ENCODE measurements at regions not wholly inside any gene's neighbourhood (a gene's known extent, or its start where the extent isn't known, plus 50 kb on each side); places are given as distances from the start of the nearest gene placed in this dataset.
A peak's percentile ranks its signal among the peaks of the same experiment; 100 is the strongest.

DNA sequence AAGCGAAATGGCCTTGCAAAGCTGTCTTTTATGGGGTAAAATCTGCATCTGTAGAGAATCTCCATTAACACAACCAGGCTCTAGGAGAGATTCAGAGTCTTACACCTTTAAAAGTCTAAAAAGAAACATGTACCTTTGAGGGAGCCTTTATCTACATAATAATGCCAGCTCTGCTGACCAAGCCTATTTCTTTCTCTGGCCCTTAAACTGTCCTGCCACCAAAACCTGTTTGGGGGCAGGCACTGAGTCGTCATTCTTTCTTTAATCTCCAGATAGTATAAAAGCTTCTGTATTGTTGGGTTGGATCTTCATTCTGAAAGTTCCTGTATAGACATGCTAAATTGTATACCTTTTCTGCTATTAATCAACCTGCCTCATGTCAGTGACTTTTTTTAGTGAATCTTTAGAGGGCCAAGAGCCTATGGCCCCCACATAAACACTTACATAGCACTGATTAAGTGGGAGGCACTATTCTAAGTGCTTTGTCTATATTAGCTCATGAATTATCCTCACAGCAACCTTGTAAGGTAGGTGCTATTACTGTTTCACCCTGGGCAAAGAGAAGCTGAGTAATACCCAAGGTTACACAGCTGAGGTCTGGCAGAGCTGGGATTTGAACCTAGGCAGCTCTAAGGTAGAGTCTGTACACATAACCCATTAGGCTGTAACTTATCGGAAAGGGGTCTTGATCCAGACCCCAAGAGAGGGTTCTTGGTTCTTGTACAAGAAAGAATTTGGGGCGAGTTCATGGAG lies 232.3 kb upstream of the DTNBP1 start:
- no TSS peak for BruUV-seq (replicated peaks)

DNA sequence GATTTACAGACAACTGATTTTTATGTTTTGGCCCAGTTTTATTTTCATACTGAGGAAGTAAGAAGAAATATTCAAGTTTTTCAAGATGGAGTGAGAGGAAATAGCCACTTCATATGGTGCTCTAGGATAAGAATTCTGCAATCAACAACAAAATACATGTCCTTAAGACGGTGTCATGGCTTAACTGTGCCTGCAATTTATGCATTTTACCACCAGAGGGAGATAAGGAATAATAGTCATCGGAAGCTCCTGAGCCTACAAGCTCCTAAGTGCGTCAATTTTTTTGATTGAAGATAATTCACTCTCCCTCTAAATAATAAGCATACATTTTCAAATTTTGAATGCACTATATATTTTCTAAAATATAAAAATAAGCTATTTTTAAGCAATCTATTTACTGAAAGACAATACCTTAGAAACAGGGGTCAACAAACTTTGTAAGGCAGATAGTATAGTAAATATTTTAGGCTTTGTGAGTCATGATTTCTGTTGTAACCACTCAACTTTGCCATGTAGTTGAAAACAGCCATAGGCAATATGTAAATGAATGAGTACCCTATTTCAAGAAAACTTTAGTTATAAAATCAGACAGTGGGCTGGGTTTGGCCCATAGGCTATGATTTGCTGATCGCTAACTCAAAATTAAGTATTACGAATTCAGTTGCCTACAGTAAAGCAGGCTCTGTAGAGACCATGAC lies 230.9 kb upstream of the DTNBP1 start:
- ChIA-PET CTCF (interaction anchor here (0.6 to 1.4 kb wide), 3 partner anchors 235 to 312 kb away, joined by 4 to 8 read pairs (median 4); partner anchors contain the start of gene MYLIP), POLR2A (interaction anchor here (0.6 kb wide), 1 partner anchor 235 kb away, joined by 9 read pairs; the partner anchor contains the start of gene MYLIP)
- Mint-ChIP-seq H3K27ac (ENCODE audit: unreplicated experiment) (no peak overlapping the region), H3K4me1 (ENCODE audit: low read depth, unreplicated experiment) (no peaks in the 10 kb centered on the region), H3K4me3 (ENCODE audit: unreplicated experiment) (no peak overlapping the region), H3K36me3 (ENCODE audit: insufficient read depth, unreplicated experiment) (no peaks in the 10 kb centered on the region), H3K9me3 (ENCODE audit: unreplicated experiment) (no peaks in the 10 kb centered on the region), H3K27me3 (ENCODE audit: insufficient read depth, unreplicated experiment) (no peaks in the 10 kb centered on the region)
- Histone ChIP-seq H3K9me3 (0 out of 2 replicates have a peak, but pooled peaks cover 7% of the 10 kb centered on the region), H3K27me3 (replicated peaks; ENCODE audit: control insufficient read depth, insufficient read depth, low read length) (no peaks in the 10 kb centered on the region), H3K36me3 (ENCODE audit: control insufficient read depth, insufficient read depth, low read length) (no peaks in the 10 kb centered on the region), H3K4me3 (ENCODE audit: low read depth, low read length) (no peak overlapping the region), H3K4me1 (0 out of 2 replicates have a peak, but pooled peaks cover 18% of the 10 kb centered on the region)
- TF ChIP-seq, protein P1, sequence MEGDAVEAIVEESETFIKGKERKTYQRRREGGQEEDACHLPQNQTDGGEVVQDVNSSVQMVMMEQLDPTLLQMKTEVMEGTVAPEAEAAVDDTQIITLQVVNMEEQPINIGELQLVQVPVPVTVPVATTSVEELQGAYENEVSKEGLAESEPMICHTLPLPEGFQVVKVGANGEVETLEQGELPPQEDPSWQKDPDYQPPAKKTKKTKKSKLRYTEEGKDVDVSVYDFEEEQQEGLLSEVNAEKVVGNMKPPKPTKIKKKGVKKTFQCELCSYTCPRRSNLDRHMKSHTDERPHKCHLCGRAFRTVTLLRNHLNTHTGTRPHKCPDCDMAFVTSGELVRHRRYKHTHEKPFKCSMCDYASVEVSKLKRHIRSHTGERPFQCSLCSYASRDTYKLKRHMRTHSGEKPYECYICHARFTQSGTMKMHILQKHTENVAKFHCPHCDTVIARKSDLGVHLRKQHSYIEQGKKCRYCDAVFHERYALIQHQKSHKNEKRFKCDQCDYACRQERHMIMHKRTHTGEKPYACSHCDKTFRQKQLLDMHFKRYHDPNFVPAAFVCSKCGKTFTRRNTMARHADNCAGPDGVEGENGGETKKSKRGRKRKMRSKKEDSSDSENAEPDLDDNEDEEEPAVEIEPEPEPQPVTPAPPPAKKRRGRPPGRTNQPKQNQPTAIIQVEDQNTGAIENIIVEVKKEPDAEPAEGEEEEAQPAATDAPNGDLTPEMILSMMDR (IDR thresholded peaks at IDR 0.05; ENCODE audit: insufficient read depth in 1 of 2, low read depth in 1 of 2, low read length in 1 of 2, severe bottlenecking in 1 of 2, unreplicated experiment in 1 of 2): peak; percentile 37 to 41
- DNase-seq: peak in 1 of 2 experiments; percentile 24
- intact Hi-C loops (cut with micrococcal nuclease; ENCODE audit: unreplicated experiment): loop anchor here (1.0 kb wide), 1 partner anchor 313 kb away; no protein-coding TSS in a partner anchor
- BruUV-seq (replicated peaks): no TSS peak

More for the DNA sequence above, 232.3 kb upstream of the DTNBP1 start:
- Histone ChIP-seq H3K9me3 (0 out of 2 replicates have a peak, but pooled peaks cover 7% of the 10 kb centered on the region), H3K27me3 (replicated peaks; ENCODE audit: control insufficient read depth, insufficient read depth, low read length) (no peaks in the 10 kb centered on the region), H3K4me3 (ENCODE audit: low read depth, low read length) (no peak overlapping the region), H3K36me3 (ENCODE audit: control insufficient read depth, insufficient read depth, low read length) (no peaks in the 10 kb centered on the region), H3K4me1 (0 out of 2 replicates have a peak, but pooled peaks cover 18% of the 10 kb centered on the region)
- Mint-ChIP-seq H3K27ac (ENCODE audit: unreplicated experiment) (no peak overlapping the region), H3K4me3 (ENCODE audit: unreplicated experiment) (no peak overlapping the region), H3K27me3 (ENCODE audit: insufficient read depth, unreplicated experiment) (no peaks in the 10 kb centered on the region), H3K4me1 (ENCODE audit: low read depth, unreplicated experiment) (no peaks in the 10 kb centered on the region), H3K36me3 (ENCODE audit: insufficient read depth, unreplicated experiment) (no peaks in the 10 kb centered on the region), H3K9me3 (ENCODE audit: unreplicated experiment) (no peaks in the 10 kb centered on the region)
- no peak for DNase-seq
- intact Hi-C loops (cut with micrococcal nuclease; ENCODE audit: unreplicated experiment): no loop called here
- ChIA-PET POLR2A (no interaction called here), CTCF (no interaction called here)
- TF ChIP-seq, protein P1 (IDR thresholded peaks at IDR 0.05; ENCODE audit: insufficient read depth in 1 of 2, low read depth in 1 of 2, low read length in 1 of 2, severe bottlenecking in 1 of 2, unreplicated experiment in 1 of 2): no peak

DNA sequence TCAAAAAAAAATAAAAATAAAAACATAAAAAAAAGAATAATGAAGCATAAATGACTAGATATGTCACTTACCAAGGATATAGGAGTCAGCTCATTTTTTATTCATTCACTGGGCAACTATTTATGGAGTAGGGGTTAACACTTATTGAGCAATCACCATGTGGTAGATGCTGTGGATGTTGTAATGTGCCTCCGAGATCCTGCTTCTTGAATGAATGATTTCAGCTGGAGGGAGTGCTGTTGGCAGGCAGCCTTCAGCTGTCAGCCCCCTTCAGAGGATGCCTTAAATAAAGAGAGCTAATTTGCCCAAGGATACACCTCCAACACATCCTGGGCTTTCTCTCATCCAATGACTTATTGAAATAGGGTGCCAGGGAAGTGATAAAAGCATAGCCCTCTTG lies 229.5 kb upstream of the DTNBP1 start:
- H3K27me3 ChIP-seq (replicated peaks; ENCODE audit: control insufficient read depth, insufficient read depth, low read length): no peaks in the 10 kb centered on the region
- no peaks in the 10 kb centered on the region for H3K36me3 ChIP-seq (ENCODE audit: control insufficient read depth, insufficient read depth, low read length)
- 0 out of 2 replicates have a peak, but pooled peaks cover 7% of the 10 kb centered on the region for H3K9me3 ChIP-seq
- H3K4me1 Mint-ChIP-seq (ENCODE audit: low read depth, unreplicated experiment): no peaks in the 10 kb centered on the region
- no peaks in the 10 kb centered on the region for H3K9me3 Mint-ChIP-seq (ENCODE audit: unreplicated experiment)
- H3K4me1 ChIP-seq: 0 out of 2 replicates have a peak, but pooled peaks cover 14% of the 10 kb centered on the region
- no peak overlapping the region for H3K4me3 Mint-ChIP-seq (ENCODE audit: unreplicated experiment)
- TF ChIP-seq, protein P1 (IDR thresholded peaks at IDR 0.05; ENCODE audit: insufficient read depth in 1 of 2, low read depth in 1 of 2, low read length in 1 of 2, severe bottlenecking in 1 of 2, unreplicated experiment in 1 of 2): no peak
- no peak for DNase-seq
- ChIA-PET CTCF (no interaction called here), POLR2A (interaction anchor here (0.5 kb wide), 1 partner anchor 236 kb away, joined by 3 read pairs; the partner anchor contains the start of gene MYLIP)
- H3K27me3 Mint-ChIP-seq (ENCODE audit: insufficient read depth, unreplicated experiment): no peaks in the 10 kb centered on the region
- no TSS peak for BruUV-seq (replicated peaks)
- H3K36me3 Mint-ChIP-seq (ENCODE audit: insufficient read depth, unreplicated experiment): no peaks in the 10 kb centered on the region
- no peak overlapping the region for H3K4me3 ChIP-seq (ENCODE audit: low read depth, low read length)
- H3K27ac Mint-ChIP-seq (ENCODE audit: unreplicated experiment): no peak overlapping the region
- intact Hi-C loops (cut with micrococcal nuclease; ENCODE audit: unreplicated experiment): no loop called here
